HG03025 (cell line): ENCODE measurements at regions not wholly inside any gene's neighbourhood (a gene's known extent, or its start where the extent isn't known, plus 50 kb on each side); places are given as distances from the start of the nearest gene placed in this dataset.
"Not testable (repeated sequence)": the region's sequence is repeated elsewhere in the genome, so short reads cannot be mapped to it uniquely, and the experiment has no call there.

Experiments
- ATAC-seq: cut with Tn5 transposase; IDR thresholded peaks from one replicate; pipeline ENCODE4 v1.9.1; 2021; ENCODE audit warnings: mild to moderate bottlenecking, moderate library complexity; ENCODE audit not compliant: unreplicated experiment, low FRiP score

GRCh38 chr11:122210367-122210997 is 94.5 kb upstream of the BLID start:
- no peak for ATAC-seq

- ATAC-seq = no peak
Measured at GRCh38 chr11:122209619-122210366, 93.8 kb upstream of the BLID start.

GRCh38 chr11:122207921-122208764 is 92.1 kb upstream of the BLID start:
- ATAC-seq = no peak

- no peak for ATAC-seq
Measured at GRCh38 chr11:122207505-122207904, 91.5 kb upstream of the BLID start.

GRCh38 chr11:122205036-122205435 is 89.0 kb upstream of the BLID start:
- no peak for ATAC-seq

- no peak for ATAC-seq
Measured at GRCh38 chr11:122204206-122204605, 88.2 kb upstream of the BLID start.

GRCh38 chr11:122202951-122203456 is 87.0 kb upstream of the BLID start:
- no peak for ATAC-seq

- ATAC-seq = no peak
Measured at GRCh38 chr11:122202161-122202950, 86.3 kb upstream of the BLID start.

- no peak for ATAC-seq
Measured at GRCh38 chr11:122201106-122201505, 85.1 kb upstream of the BLID start.

- no peak for ATAC-seq
Measured at GRCh38 chr11:122199661-122200060, 83.6 kb upstream of the BLID start.

- ATAC-seq = no peak
Measured at GRCh38 chr11:122198291-122198983, 82.4 kb upstream of the BLID start.

GRCh38 chr11:122197066-122197987 is 81.3 kb upstream of the BLID start:
- no peak for ATAC-seq

GRCh38 chr11:122195790-122196189 is 79.8 kb upstream of the BLID start:
- no peak for ATAC-seq

GRCh38 chr11:122193881-122194480 is 78.0 kb upstream of the BLID start:
- not testable (repeated sequence) for ATAC-seq

GRCh38 chr11:122193457-122193856 is 77.4 kb upstream of the BLID start:
- no peak for ATAC-seq

GRCh38 chr11:122192634-122193255 is 76.7 kb upstream of the BLID start:
- no peak for ATAC-seq

GRCh38 chr11:122190768-122191167 is 74.8 kb upstream of the BLID start:
- ATAC-seq = no peak

- ATAC-seq = no peak
Measured at GRCh38 chr11:122189229-122189628, 73.2 kb upstream of the BLID start.
